OCI-LY1 (cell line): ENCODE measurements at regions not wholly inside any gene's neighbourhood (a gene's known extent, or its start where the extent isn't known, plus 50 kb on each side); places are given as distances from the start of the nearest gene placed in this dataset.

ENCODE experiments used
- H2AFZ ChIP-seq: fragments of 200-600 bp; sonication (generic), shearing (Covaris generic); 2 replicates; pipeline ENCODE4 v1.6.0; 2014; ENCODE audit warnings: antibody characterized with exemption, mild to moderate bottlenecking, low read length
- H3F3A ChIP-seq: fragments of 200-600 bp; sonication (generic), shearing (Covaris generic); 2 replicates; pipeline ENCODE4 v1.6.0; 2014; ENCODE audit warnings: mild to moderate bottlenecking, antibody characterized with exemption, low read length, moderate library complexity; ENCODE audit not compliant: insufficient read depth
- H3K27ac ChIP-seq: fragments of 200-600 bp; sonication (generic); 2 replicates; pipeline ENCODE4 v1.5.1; 2014; ENCODE audit warnings: low read length, mixed run types, mild to moderate bottlenecking, low read depth; ENCODE audit not compliant: poor library complexity, severe bottlenecking
- H3K27me3 ChIP-seq: fragments of 200-600 bp; sonication (generic); 2 replicates; pipeline ENCODE4 v1.6.0; 2014; ENCODE audit warnings: antibody characterized with exemption, mild to moderate bottlenecking, low read length, moderate library complexity; ENCODE audit not compliant: insufficient read depth
- H3K36me3 ChIP-seq: fragments of 200-600 bp; sonication (generic); 2 replicates; pipeline ENCODE4 v1.6.1; 2014; ENCODE audit warnings: mild to moderate bottlenecking, antibody characterized with exemption, low read length, moderate library complexity, mixed read lengths; ENCODE audit not compliant: insufficient read depth
- H3K4me1 ChIP-seq: fragments of 200-600 bp; sonication (generic); 2 replicates; pipeline ENCODE4 v1.5.1; 2014; ENCODE audit warnings: mild to moderate bottlenecking, low read length, moderate library complexity; ENCODE audit not compliant: insufficient read depth, severe bottlenecking
- H3K4me2 ChIP-seq: fragments of 200-600 bp; sonication (generic), shearing (Covaris generic); 2 replicates; pipeline ENCODE4 v1.6.1; 2014; ENCODE audit warnings: low read length
- H3K4me3 ChIP-seq: fragments of 200-600 bp; sonication (generic); 2 replicates; pipeline ENCODE4 v1.5.1; 2014; ENCODE audit warnings: low read length, low read depth, mild to moderate bottlenecking, mixed read lengths; ENCODE audit not compliant: poor library complexity, severe bottlenecking
- H3K79me2 ChIP-seq: fragments of 200-600 bp; shearing (Covaris generic); 2 replicates; pipeline ENCODE4 v1.6.1; 2016; ENCODE audit warnings: mixed run types, low read length, mixed read lengths; ENCODE audit not compliant: insufficient read depth
- H3K9ac ChIP-seq: fragments of 200-600 bp; sonication (generic), shearing (Covaris generic); 2 replicates; pipeline ENCODE4 v1.6.1; 2014; ENCODE audit warnings: mild to moderate bottlenecking, low read length, mixed read lengths
- H3K9me2 ChIP-seq: fragments of 200-600 bp; sonication (generic), shearing (Covaris generic); 2 replicates; pipeline ENCODE4 v1.6.1; 2014; ENCODE audit warnings: low read depth, mild to moderate bottlenecking, low read length, mixed read lengths
- H3K9me3 ChIP-seq: fragments of 200-600 bp; shearing (Covaris generic); 2 replicates; pipeline ENCODE4 v1.6.1; 2014; ENCODE audit warnings: low read length, mixed read lengths
- H4K20me1 ChIP-seq: fragments of 200-600 bp; sonication (generic), shearing (Covaris generic); 2 replicates; pipeline ENCODE4 v1.6.0; 2016; ENCODE audit warnings: mild to moderate bottlenecking, low read length; ENCODE audit not compliant: insufficient read depth
- EZH2 ChIP-seq: fragments of 200-600 bp; sonication (generic), shearing (Covaris generic); IDR thresholded peaks from 2 replicates; pipeline ENCODE4 v1.8.0; 2017; ENCODE audit warnings: borderline replicate concordance, mixed run types, mild to moderate bottlenecking, antibody characterized with exemption, low read length, moderate library complexity, mixed read lengths
- TF ChIP-seq, protein P1 (sequence below): fragments of 200-600 bp; sonication (generic), shearing (Covaris generic); IDR thresholded peaks from 2 replicates; pipeline ENCODE4 v1.5.1; 2017; ENCODE audit warnings: mild to moderate bottlenecking, antibody characterized with exemption, low read length, moderate library complexity, mixed read lengths

DNA sequence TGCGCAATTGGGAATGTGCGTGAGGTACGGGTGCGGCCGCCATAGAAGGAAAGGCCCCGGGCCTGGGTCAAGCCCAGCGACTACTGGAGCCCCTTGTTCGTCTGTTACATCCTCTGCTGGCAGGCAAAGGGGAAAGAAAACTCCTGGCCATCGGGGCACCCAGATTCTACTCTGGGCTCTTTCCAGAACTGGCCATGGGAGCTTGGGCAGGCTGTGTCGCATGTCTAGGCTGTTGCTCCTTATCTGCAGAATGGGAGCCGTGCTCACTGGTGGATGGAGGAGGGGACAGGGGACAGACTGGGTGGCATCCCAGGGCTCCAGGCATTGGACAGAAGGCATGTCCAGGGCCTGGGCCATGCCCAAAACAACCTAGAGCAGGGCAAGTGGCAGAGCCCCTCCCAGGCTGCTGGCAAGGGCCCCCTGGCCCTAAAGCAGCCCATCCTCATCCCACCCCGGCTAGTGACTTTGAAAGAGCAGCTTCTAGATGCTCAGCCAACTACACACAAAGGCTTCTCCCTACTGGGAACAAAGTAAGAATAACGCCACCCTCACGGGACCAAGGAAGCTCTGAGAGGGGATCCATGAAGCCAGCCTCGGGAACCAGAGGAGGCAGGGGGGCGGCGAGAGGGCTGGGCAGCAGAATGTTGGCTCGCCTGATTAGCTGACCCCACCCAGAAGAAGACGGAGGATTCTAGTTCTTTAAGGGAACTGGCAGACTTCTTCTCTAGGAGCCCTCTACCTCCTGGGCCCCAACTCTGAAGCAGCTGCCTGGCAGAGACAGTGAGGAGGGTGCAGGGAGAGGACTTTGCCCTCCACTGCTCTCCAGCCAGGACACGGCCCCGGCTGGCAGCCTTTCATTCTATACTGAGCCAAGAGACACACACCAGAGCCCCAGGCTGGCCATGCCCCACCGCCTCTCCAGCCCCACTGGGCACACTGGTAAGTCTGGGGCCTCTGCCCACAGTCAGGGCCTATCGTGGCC lies 96.8 kb downstream of the SINHCAF start:
- no peaks in the 10 kb centered on the region for H3K4me1 ChIP-seq
- no peaks in the 10 kb centered on the region for H3K9me3 ChIP-seq
- no peaks in the 10 kb centered on the region for H3K9me2 ChIP-seq
- H3K4me3 ChIP-seq, result no peak overlapping the region
- no peaks in the 10 kb centered on the region for H3K36me3 ChIP-seq
- no peaks in the 10 kb centered on the region for H4K20me1 ChIP-seq
- no peak overlapping the region for H3K27ac ChIP-seq
- no peak overlapping the region for H3K4me2 ChIP-seq
- H3K27me3 ChIP-seq, result no peaks in the 10 kb centered on the region
- no peak for TF ChIP-seq EZH2
- TF ChIP-seq, protein P1, sequence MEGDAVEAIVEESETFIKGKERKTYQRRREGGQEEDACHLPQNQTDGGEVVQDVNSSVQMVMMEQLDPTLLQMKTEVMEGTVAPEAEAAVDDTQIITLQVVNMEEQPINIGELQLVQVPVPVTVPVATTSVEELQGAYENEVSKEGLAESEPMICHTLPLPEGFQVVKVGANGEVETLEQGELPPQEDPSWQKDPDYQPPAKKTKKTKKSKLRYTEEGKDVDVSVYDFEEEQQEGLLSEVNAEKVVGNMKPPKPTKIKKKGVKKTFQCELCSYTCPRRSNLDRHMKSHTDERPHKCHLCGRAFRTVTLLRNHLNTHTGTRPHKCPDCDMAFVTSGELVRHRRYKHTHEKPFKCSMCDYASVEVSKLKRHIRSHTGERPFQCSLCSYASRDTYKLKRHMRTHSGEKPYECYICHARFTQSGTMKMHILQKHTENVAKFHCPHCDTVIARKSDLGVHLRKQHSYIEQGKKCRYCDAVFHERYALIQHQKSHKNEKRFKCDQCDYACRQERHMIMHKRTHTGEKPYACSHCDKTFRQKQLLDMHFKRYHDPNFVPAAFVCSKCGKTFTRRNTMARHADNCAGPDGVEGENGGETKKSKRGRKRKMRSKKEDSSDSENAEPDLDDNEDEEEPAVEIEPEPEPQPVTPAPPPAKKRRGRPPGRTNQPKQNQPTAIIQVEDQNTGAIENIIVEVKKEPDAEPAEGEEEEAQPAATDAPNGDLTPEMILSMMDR, result no peak
- H2AFZ ChIP-seq, result no peak overlapping the region
- H3K79me2 ChIP-seq, result no peaks in the 10 kb centered on the region
- no peaks in the 10 kb centered on the region for H3F3A ChIP-seq
- H3K9ac ChIP-seq, result no peak overlapping the region

DNA sequence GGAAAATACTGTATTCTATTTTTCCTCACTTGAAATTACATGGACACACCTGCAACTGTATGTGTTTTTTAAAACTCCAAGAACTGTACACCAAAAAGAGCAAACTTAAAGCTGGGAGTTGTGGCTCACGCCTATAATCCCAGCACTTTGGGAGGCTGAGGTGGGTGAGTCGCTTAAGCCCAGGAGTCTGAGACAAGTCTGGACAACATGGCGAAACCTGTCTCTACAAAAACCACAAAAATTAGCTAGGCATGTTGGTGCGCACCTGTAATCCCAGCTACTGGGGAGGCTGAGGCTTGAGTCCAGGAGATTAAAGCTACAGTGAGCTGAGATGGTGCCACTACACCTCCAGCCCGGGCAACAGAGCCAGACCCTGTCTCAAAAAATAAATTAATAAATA lies 95.9 kb downstream of the SINHCAF start:
- Histone ChIP-seq H3K9me3 (no peaks in the 10 kb centered on the region), H3F3A (no peaks in the 10 kb centered on the region), H3K79me2 (no peaks in the 10 kb centered on the region), H3K4me2 (no peak overlapping the region), H3K27me3 (no peaks in the 10 kb centered on the region), H3K9ac (no peak overlapping the region), H3K4me3 (no peak overlapping the region), H3K9me2 (no peaks in the 10 kb centered on the region), H3K27ac (no peak overlapping the region), H3K4me1 (no peaks in the 10 kb centered on the region), H4K20me1 (no peaks in the 10 kb centered on the region), H3K36me3 (no peaks in the 10 kb centered on the region), H2AFZ (no peak overlapping the region)
- TF ChIP-seq, protein P1, result no peak
- TF ChIP-seq EZH2, result no peak
